HepG2 (cell line): ENCODE measurements at regions not wholly inside any gene's neighbourhood (a gene's known extent, or its start where the extent isn't known, plus 50 kb on each side); places are given as distances from the start of the nearest gene placed in this dataset.

Experiments used
- ATAC-seq: fragments of 200-7000 bp; cut with Tn5 transposase; 3 replicates; pipeline ENCODE4 v1.9.1; 2020; ENCODE audit warnings: mild to moderate bottlenecking, moderate library complexity
- BruUV-seq: library from RNA; stranded (reverse); fragments of 400-500 nt; replicated peaks from 2 replicates; lab custom pipeline; 2021; lab: Mats Ljungman, UMichigan
- CTCF ChIA-PET: fragments of 300-600 bp; formaldehyde crosslinking; extraction: SDS; loops from one replicate; lab custom pipeline; 2021; ENCODE audit warnings: low total read pairs, inconsistent platforms, low intra/inter-chr PET ratio; lab: Yijun Ruan, JAX
- POLR2A ChIA-PET: fragments of 350-600 bp; sonication (Branson Sonifier 250); formaldehyde crosslinking; loops from one replicate; lab custom pipeline; 2020; ENCODE audit warnings: antibody characterized with exemption, inconsistent platforms; lab: Yijun Ruan, JAX
- DNase-seq: peaks from one replicate; pipeline ENCODE4 v3.0.0-alpha.2; 2015; ENCODE audit warnings: low spot score
- FAIRE-seq: peaks from 3 replicates; lab custom pipeline; 2011; peaks lifted over from hg19 to GRCh38; lab: Jason Lieb, UNC
- H2AFZ ChIP-seq: one replicate; pipeline ENCODE4 v1.6.1; 2011; ENCODE audit warnings: low read length, inconsistent platforms
- H3K27ac ChIP-seq: fragments of 300-600 bp; 3 replicates; pipeline ENCODE4 v1.8.0; 2011; ENCODE audit warnings: mixed run types, mild to moderate bottlenecking, mixed read lengths, low read length, inconsistent platforms; ENCODE audit not compliant: insufficient read depth; ENCODE audit errors: extremely low read length
- H3K27me3 ChIP-seq, 2 experiments: fragments of 200-600 bp in 1 of 2; 2 replicates in 1 of 2; 3 replicates in 1 of 2; pipeline versions ENCODE4 v1.6.0 to v1.8.0; 2011; ENCODE audit warnings: low read length in 2 of 2, mild to moderate bottlenecking in 2 of 2, moderate library complexity in 2 of 2, inconsistent platforms in 1 of 2; ENCODE audit not compliant: insufficient read depth in 2 of 2, control insufficient read depth in 1 of 2
- H3K36me3 ChIP-seq, 2 experiments: fragments of 200-600 bp in 1 of 2; replicated peaks in 1 of 2; 2 replicates in 1 of 2; 3 replicates in 1 of 2; pipeline versions ENCODE4 v1.5.1 to v1.8.0; 2011; ENCODE audit warnings: low read length in 2 of 2, inconsistent platforms in 1 of 2; ENCODE audit not compliant: insufficient read depth in 2 of 2, control insufficient read depth in 1 of 2
- H3K4me1 ChIP-seq: 2 replicates; pipeline ENCODE4 v1.5.1; 2012; ENCODE audit warnings: low read length, inconsistent platforms; ENCODE audit not compliant: insufficient read depth
- H3K4me2 ChIP-seq: 2 replicates; pipeline ENCODE4 v1.6.0; 2011; ENCODE audit warnings: low read depth, low read length, inconsistent platforms
- H3K4me3 ChIP-seq, 3 experiments: fragments of 200-600 bp in 1 of 3; sonication (generic), shearing (Covaris generic) in 1 of 3; replicated peaks in 1 of 3; 2 replicates each; pipeline ENCODE4 v1.5.1; 2011 to 2016; ENCODE audit warnings: low read length in 3 of 3, inconsistent platforms in 2 of 3, low read depth in 2 of 3, mild to moderate bottlenecking in 2 of 3, control low read depth in 1 of 3, mixed read lengths in 1 of 3; ENCODE audit not compliant: insufficient read depth in 1 of 3
- H3K79me2 ChIP-seq: one replicate; pipeline ENCODE4 v1.6.1; 2011; ENCODE audit warnings: low read length, inconsistent platforms; ENCODE audit not compliant: insufficient read depth
- H3K9ac ChIP-seq: 2 replicates; pipeline ENCODE4 v1.6.0; 2011; ENCODE audit warnings: mild to moderate bottlenecking, low read depth, low read length, inconsistent platforms; ENCODE audit not compliant: insufficient read depth
- H3K9me3 ChIP-seq: 2 replicates; pipeline ENCODE4 v1.5.1; 2012; ENCODE audit warnings: mild to moderate bottlenecking, low read length
- H4K20me1 ChIP-seq: 2 replicates; pipeline ENCODE4 v1.6.0; 2011; ENCODE audit warnings: inconsistent platforms, mild to moderate bottlenecking, low read length, moderate library complexity; ENCODE audit not compliant: insufficient read depth
- FOXA3 ChIP-seq: IDR thresholded peaks from 2 replicates; pipeline ENCODE4 v1.6.1; 2016; ENCODE audit warnings: missing genetic modification reagents, missing compliant biosample characterization
- KDM6A ChIP-seq: IDR thresholded peaks from 2 replicates; pipeline ENCODE4 v1.6.1; 2016; ENCODE audit warnings: low read depth
- KLF15 ChIP-seq: sonication (generic); formaldehyde crosslinking; IDR thresholded peaks from 2 replicates; pipeline ENCODE4 v1.8.1; 2023; ENCODE audit warnings: borderline replicate concordance, mild to moderate bottlenecking, inconsistent platforms, missing genetic modification reagents, mixed read lengths
- KLF16 ChIP-seq, 2 experiments: sonication (generic) in 1 of 2; formaldehyde crosslinking in 1 of 2; IDR thresholded peaks; 2 replicates each; pipeline versions ENCODE4 v1.6.1 to v1.8.0; 2016 to 2023; ENCODE audit warnings: missing genetic modification reagents in 2 of 2, missing compliant biosample characterization in 1 of 2
- LCORL ChIP-seq, 2 experiments: fragments of 450-650 bp in 1 of 2; sonication (generic) in 1 of 2; formaldehyde crosslinking in 1 of 2; IDR thresholded peaks; 2 replicates each; pipeline versions ENCODE4 v1.5.0 to v1.6.1; 2017 to 2020; ENCODE audit warnings: antibody characterized with exemption in 1 of 2, missing genetic modification reagents in 1 of 2
- NAIF1 ChIP-seq: sonication (generic); formaldehyde crosslinking; IDR thresholded peaks from 2 replicates; pipeline ENCODE4 v1.5.0; 2020; ENCODE audit warnings: mild to moderate bottlenecking, missing genetic modification reagents, borderline replicate concordance
- NR3C1 ChIP-seq: sonication (generic); formaldehyde crosslinking; IDR thresholded peaks from 2 replicates; pipeline ENCODE4 v1.4.0; 2020; ENCODE audit warnings: missing genetic modification reagents
- RARA ChIP-seq: IDR thresholded peaks from 2 replicates; pipeline ENCODE4 v1.6.1; 2016; ENCODE audit warnings: missing genetic modification reagents, missing compliant biosample characterization
- RORA ChIP-seq: sonication (generic); formaldehyde crosslinking; IDR thresholded peaks from 2 replicates; pipeline ENCODE4 v1.5.0; 2020; ENCODE audit warnings: mild to moderate bottlenecking, missing genetic modification reagents, moderate library complexity
- SNRNP70 ChIP-seq: fragments of 200-400 bp; formaldehyde crosslinking; IDR thresholded peaks from 2 replicates; pipeline ENCODE4 v1.6.1; 2017; ENCODE audit warnings: mild to moderate bottlenecking, low read depth, low read length, moderate library complexity
- ZBTB20 ChIP-seq: sonication (generic); formaldehyde crosslinking; IDR thresholded peaks from 2 replicates; pipeline ENCODE4 v1.8.1; 2023; ENCODE audit warnings: missing genetic modification reagents, low read depth, mild to moderate bottlenecking, borderline replicate concordance
- ZNF124 ChIP-seq: sonication (generic); formaldehyde crosslinking; IDR thresholded peaks from 2 replicates; pipeline ENCODE4 v1.4.0; 2020; ENCODE audit warnings: missing genetic modification reagents
- ZNF20 ChIP-seq: sonication (generic); formaldehyde crosslinking; IDR thresholded peaks from 2 replicates; pipeline ENCODE4 v1.4.0; 2020; ENCODE audit warnings: mild to moderate bottlenecking, moderate library complexity, missing genetic modification reagents
- ZNF550 ChIP-seq: sonication (generic); formaldehyde crosslinking; IDR thresholded peaks from 2 replicates; pipeline ENCODE4 v1.4.0; 2020; ENCODE audit warnings: mild to moderate bottlenecking, missing genetic modification reagents, borderline replicate concordance
- ZNF841 ChIP-seq: sonication (generic); formaldehyde crosslinking; IDR thresholded peaks from 2 replicates; pipeline ENCODE4 v1.8.1; 2023; ENCODE audit warnings: missing genetic modification reagents, borderline replicate concordance
- WGBS: methylation state at CpG from one replicate; pipeline ENCODE4 v1.1.6; 2017; ENCODE audit warnings: low lambda C conversion rate; 5-methylcytosine and 5-hydroxymethylcytosine counted together
- in situ Hi-C: cut with HindIII; loops from 2 replicates; pipeline ENCODE4 v1.10.0; 2017; ENCODE audit warnings: low pct_unique_long_range_greater_than_20kb; ENCODE audit not compliant: extremely low pct_ligation_motif_present
- intact Hi-C: fragments of 100-400 bp; cut with micrococcal nuclease; formaldehyde crosslinking; loops from one replicate; pipeline ENCODE4 v1.10.0; 2022; ENCODE audit not compliant: unreplicated experiment
- TF ChIP-seq, protein P1 (sequence below): IDR thresholded peaks from 2 replicates; pipeline ENCODE4 v1.6.1; 2016; ENCODE audit warnings: low read depth, control low read depth
- TF ChIP-seq, protein P2 (sequence below): sonication (generic); formaldehyde crosslinking; IDR thresholded peaks from 2 replicates; pipeline ENCODE4 v1.4.0; 2020; ENCODE audit warnings: missing genetic modification reagents, borderline replicate concordance
- TF ChIP-seq, protein P3 (sequence below): sonication (generic); formaldehyde crosslinking; conservative IDR thresholded peaks from 2 replicates; pipeline ENCODE4 v1.4.0; 2020; ENCODE audit warnings: missing genetic modification reagents

DNA sequence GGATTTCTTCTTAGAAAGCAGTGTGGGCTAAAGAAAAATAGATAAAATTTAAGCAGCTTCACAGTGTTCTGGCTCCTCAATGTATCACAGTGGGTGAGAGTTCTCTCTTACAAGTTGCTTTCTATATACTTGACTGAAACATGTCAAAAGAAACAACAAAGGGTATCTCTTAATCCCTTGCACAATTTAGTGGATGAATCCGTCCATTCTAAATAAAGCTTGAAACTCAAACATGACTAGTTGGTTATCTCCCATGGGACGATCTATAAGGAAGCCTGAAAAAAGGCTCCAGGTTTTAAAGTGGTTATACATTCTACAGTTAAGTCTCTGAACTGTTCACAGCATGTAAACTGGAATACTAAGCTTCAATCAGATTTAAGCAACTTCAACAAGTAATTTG, 993.1 kb upstream of the CNTN5 start:
- Histone ChIP-seq H4K20me1 (no peaks in the 10 kb centered on the region), H3K9me3 (no peaks in the 10 kb centered on the region), H3K27me3 (no peaks in the 10 kb centered on the region), H2AFZ (no peak overlapping the region), H3K4me3 (no peak overlapping the region), H3K4me2 (no peak overlapping the region), H3K27ac (no peak overlapping the region), H3K79me2 (no peaks in the 10 kb centered on the region), H3K36me3 (no peaks in the 10 kb centered on the region), H3K4me1 (no peaks in the 10 kb centered on the region), H3K9ac (no peak overlapping the region)
- intact Hi-C loops (no loop called here), in situ Hi-C loops (no loop called here)
- DNase-seq = no peak
- 4% methylated on average over 2 of the region's 2 CpGs for WGBS
- ChIA-PET POLR2A (no interaction called here), CTCF (no interaction called here)
- no peak for TF ChIP-seq RORA
- TF ChIP-seq, protein P1, sequence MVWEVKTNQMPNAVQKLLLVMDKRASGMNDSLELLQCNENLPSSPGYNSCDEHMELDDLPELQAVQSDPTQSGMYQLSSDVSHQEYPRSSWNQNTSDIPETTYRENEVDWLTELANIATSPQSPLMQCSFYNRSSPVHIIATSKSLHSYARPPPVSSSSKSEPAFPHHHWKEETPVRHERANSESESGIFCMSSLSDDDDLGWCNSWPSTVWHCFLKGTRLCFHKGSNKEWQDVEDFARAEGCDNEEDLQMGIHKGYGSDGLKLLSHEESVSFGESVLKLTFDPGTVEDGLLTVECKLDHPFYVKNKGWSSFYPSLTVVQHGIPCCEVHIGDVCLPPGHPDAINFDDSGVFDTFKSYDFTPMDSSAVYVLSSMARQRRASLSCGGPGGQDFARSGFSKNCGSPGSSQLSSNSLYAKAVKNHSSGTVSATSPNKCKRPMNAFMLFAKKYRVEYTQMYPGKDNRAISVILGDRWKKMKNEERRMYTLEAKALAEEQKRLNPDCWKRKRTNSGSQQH (CRISPR knock-in tag) = no peak
- TF ChIP-seq KLF16 (CRISPR knock-in tag; IDR thresholded peaks at IDR 0.05) = no peak
- no peak for TF ChIP-seq ZNF841 (CRISPR knock-in tag)
- TF ChIP-seq ZNF124 (CRISPR knock-in tag) = no peak
- TF ChIP-seq ZNF20 (CRISPR knock-in tag) = no peak
- no peak for TF ChIP-seq FOXA3 (CRISPR knock-in tag)
- no peak for TF ChIP-seq ZBTB20 (CRISPR knock-in tag)
- TF ChIP-seq LCORL (IDR thresholded peaks at IDR 0.05) = no peak
- no peak for TF ChIP-seq LCORL (CRISPR knock-in tag; IDR thresholded peaks at IDR 0.05)
- no peak for TF ChIP-seq KLF15 (CRISPR knock-in tag)
- TF ChIP-seq SNRNP70 = no peak
- TF ChIP-seq NR3C1 (CRISPR knock-in tag) = no peak
- TF ChIP-seq, protein P2, sequence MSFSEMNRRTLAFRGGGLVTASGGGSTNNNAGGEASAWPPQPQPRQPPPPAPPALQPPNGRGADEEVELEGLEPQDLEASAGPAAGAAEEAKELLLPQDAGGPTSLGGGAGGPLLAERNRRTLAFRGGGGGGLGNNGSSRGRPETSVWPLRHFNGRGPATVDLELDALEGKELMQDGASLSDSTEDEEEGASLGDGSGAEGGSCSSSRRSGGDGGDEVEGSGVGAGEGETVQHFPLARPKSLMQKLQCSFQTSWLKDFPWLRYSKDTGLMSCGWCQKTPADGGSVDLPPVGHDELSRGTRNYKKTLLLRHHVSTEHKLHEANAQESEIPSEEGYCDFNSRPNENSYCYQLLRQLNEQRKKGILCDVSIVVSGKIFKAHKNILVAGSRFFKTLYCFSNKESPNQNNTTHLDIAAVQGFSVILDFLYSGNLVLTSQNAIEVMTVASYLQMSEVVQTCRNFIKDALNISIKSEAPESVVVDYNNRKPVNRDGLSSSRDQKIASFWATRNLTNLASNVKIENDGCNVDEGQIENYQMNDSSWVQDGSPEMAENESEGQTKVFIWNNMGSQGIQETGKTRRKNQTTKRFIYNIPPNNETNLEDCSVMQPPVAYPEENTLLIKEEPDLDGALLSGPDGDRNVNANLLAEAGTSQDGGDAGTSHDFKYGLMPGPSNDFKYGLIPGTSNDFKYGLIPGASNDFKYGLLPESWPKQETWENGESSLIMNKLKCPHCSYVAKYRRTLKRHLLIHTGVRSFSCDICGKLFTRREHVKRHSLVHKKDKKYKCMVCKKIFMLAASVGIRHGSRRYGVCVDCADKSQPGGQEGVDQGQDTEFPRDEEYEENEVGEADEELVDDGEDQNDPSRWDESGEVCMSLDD = no peak
- no peak for TF ChIP-seq KDM6A (CRISPR knock-in tag)
- TF ChIP-seq NAIF1 (CRISPR knock-in tag) = no peak
- TF ChIP-seq ZNF550 (CRISPR knock-in tag) = no peak
- TF ChIP-seq RARA = no peak
- TF ChIP-seq, protein P3, sequence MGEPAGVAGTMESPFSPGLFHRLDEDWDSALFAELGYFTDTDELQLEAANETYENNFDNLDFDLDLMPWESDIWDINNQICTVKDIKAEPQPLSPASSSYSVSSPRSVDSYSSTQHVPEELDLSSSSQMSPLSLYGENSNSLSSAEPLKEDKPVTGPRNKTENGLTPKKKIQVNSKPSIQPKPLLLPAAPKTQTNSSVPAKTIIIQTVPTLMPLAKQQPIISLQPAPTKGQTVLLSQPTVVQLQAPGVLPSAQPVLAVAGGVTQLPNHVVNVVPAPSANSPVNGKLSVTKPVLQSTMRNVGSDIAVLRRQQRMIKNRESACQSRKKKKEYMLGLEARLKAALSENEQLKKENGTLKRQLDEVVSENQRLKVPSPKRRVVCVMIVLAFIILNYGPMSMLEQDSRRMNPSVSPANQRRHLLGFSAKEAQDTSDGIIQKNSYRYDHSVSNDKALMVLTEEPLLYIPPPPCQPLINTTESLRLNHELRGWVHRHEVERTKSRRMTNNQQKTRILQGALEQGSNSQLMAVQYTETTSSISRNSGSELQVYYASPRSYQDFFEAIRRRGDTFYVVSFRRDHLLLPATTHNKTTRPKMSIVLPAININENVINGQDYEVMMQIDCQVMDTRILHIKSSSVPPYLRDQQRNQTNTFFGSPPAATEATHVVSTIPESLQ = no peak
- no TSS peak for BruUV-seq
- ATAC-seq = no peak
- no peak for FAIRE-seq
